ENCODE measurements at regions not wholly inside any gene's neighbourhood (a gene's known extent, or its start where the extent isn't known, plus 50 kb on each side); places are given as distances from the start of the nearest gene placed in this dataset.

GRCh38 chr21:18026359-18026758 lies 207.2 kb upstream of the C21orf91 start:
- no peaks in the 10 kb centered on the region for H3K9me3 ChIP-seq (ENCODE audit: severe bottlenecking)
- no peak for TF ChIP-seq CTCF (IDR thresholded peaks at IDR 0.05; ENCODE audit: low read depth, low read length)
- no peaks in the 10 kb centered on the region for H3K36me3 ChIP-seq
- peak overlapping the region; percentile 46 for H3K27ac ChIP-seq
- DNase-seq, result no peak
- no peaks in the 10 kb centered on the region for H3K27me3 ChIP-seq (ENCODE audit: insufficient read depth, low read depth, severe bottlenecking)
- no peak overlapping the region for H3K4me3 ChIP-seq (ENCODE audit: low read depth, low read length)

- Histone ChIP-seq H3K9me3 (ENCODE audit: severe bottlenecking) (no peaks in the 10 kb centered on the region), H3K4me3 (ENCODE audit: low read depth, low read length) (no peak overlapping the region)
- no peak for TF ChIP-seq CTCF (IDR thresholded peaks at IDR 0.05; ENCODE audit: low read depth, low read length)
Measured at GRCh38 chr21:18023711-18024110, 204.6 kb upstream of the C21orf91 start.

GRCh38 chr21:18023157-18023556 lies 204.0 kb upstream of the C21orf91 start:
- peak; percentile 66 for DNase-seq
- TF ChIP-seq CTCF (IDR thresholded peaks at IDR 0.05; ENCODE audit: low read depth, low read length), result no peak
- Histone ChIP-seq H3K36me3 (no peaks in the 10 kb centered on the region), H3K4me3 (ENCODE audit: low read depth, low read length) (no peak overlapping the region), H3K27me3 (ENCODE audit: insufficient read depth, low read depth, severe bottlenecking) (no peaks in the 10 kb centered on the region), H3K9me3 (ENCODE audit: severe bottlenecking) (no peaks in the 10 kb centered on the region), H3K27ac (no peak overlapping the region)

More at GRCh38 chr21:18023711-18024110, 204.6 kb upstream of the C21orf91 start:
- Histone ChIP-seq H3K36me3 (no peaks in the 10 kb centered on the region), H3K27ac (no peak overlapping the region), H3K27me3 (ENCODE audit: insufficient read depth, low read depth, severe bottlenecking) (no peaks in the 10 kb centered on the region)
- DNase-seq, result no peak

GRCh38 chr21:18007121-18007520 lies 188.0 kb upstream of the C21orf91 start:
- Histone ChIP-seq H3K36me3 (no peaks in the 10 kb centered on the region), H3K9me3 (ENCODE audit: severe bottlenecking) (no peaks in the 10 kb centered on the region), H3K4me3 (ENCODE audit: low read depth, low read length) (no peak overlapping the region), H3K27ac (no peak overlapping the region), H3K27me3 (ENCODE audit: insufficient read depth, low read depth, severe bottlenecking) (no peaks in the 10 kb centered on the region)
- no peak for DNase-seq
- TF ChIP-seq CTCF (IDR thresholded peaks at IDR 0.05; ENCODE audit: low read depth, low read length), result no peak

GRCh38 chr21:18006691-18007090 lies 187.5 kb upstream of the C21orf91 start:
- no peak for TF ChIP-seq CTCF (IDR thresholded peaks at IDR 0.05; ENCODE audit: low read depth, low read length)
- Histone ChIP-seq H3K4me3 (ENCODE audit: low read depth, low read length) (no peak overlapping the region), H3K36me3 (no peaks in the 10 kb centered on the region), H3K9me3 (ENCODE audit: severe bottlenecking) (no peaks in the 10 kb centered on the region), H3K27ac (no peak overlapping the region), H3K27me3 (ENCODE audit: insufficient read depth, low read depth, severe bottlenecking) (no peaks in the 10 kb centered on the region)
- DNase-seq, result no peak

GRCh38 chr21:18002393-18002792 lies 183.2 kb upstream of the C21orf91 start:
- no peak for DNase-seq
- Histone ChIP-seq H3K27me3 (ENCODE audit: insufficient read depth, low read depth, severe bottlenecking) (no peaks in the 10 kb centered on the region), H3K27ac (no peak overlapping the region), H3K36me3 (no peaks in the 10 kb centered on the region), H3K9me3 (ENCODE audit: severe bottlenecking) (peaks cover 2% of the 10 kb centered on the region), H3K4me3 (ENCODE audit: low read depth, low read length) (no peak overlapping the region)
- no peak for TF ChIP-seq CTCF (IDR thresholded peaks at IDR 0.05; ENCODE audit: low read depth, low read length)
